Suprapubic skin (tissue), 4 donors: ENCODE measurements at regions not wholly inside any gene's neighbourhood (a gene's known extent, or its start where the extent isn't known, plus 50 kb on each side); places are given as distances from the start of the nearest gene placed in this dataset.
"Not testable (repeated sequence)": the region's sequence is repeated elsewhere in the genome, so short reads cannot be mapped to it uniquely, and the experiment has no call there.

Experiments used
- DNase-seq, 2 donors: peaks; one replicate each; pipeline ENCODE4 v3.0.0-alpha.2; 2019; ENCODE audit warnings: low spot score in 2 of 2
- H3K27ac ChIP-seq: fragments of 200-600 bp; sonication (generic); one replicate; pipeline ENCODE4 v1.5.1; 2019
- H3K27me3 ChIP-seq: fragments of 200-600 bp; sonication (generic); one replicate; pipeline ENCODE4 v1.5.1; 2019
- H3K36me3 ChIP-seq: fragments of 200-600 bp; sonication (generic); one replicate; pipeline ENCODE4 v1.5.1; 2019
- H3K4me1 ChIP-seq: fragments of 200-600 bp; sonication (generic); one replicate; pipeline ENCODE4 v1.5.1; 2019
- H3K4me3 ChIP-seq: fragments of 200-600 bp; sonication (generic); one replicate; pipeline ENCODE4 v1.5.1; 2019; ENCODE audit warnings: mild to moderate bottlenecking
- H3K9me3 ChIP-seq: fragments of 200-600 bp; sonication (generic); one replicate; pipeline ENCODE4 v1.5.1; 2019
- CTCF ChIP-seq, 2 donors: fragments of 200-600 bp in 1 of 2; fragments of 450-650 bp in 1 of 2; sonication (generic) in 1 of 2; IDR thresholded peaks; one replicate each; pipeline ENCODE4 v1.5.1; 2016 to 2019; ENCODE audit warnings: antibody characterized with exemption in 2 of 2, mild to moderate bottlenecking in 1 of 2, moderate library complexity in 1 of 2
- EP300 ChIP-seq: sonication (generic); formaldehyde crosslinking; IDR thresholded peaks from one replicate; pipeline ENCODE4 v1.6.1; 2017; ENCODE audit warnings: antibody characterized with exemption
- POLR2A ChIP-seq, 2 donors: fragments of 450-650 bp; IDR thresholded peaks; one replicate each; pipeline ENCODE4 v1.6.1; 2017; ENCODE audit warnings: antibody characterized with exemption in 2 of 2, mild to moderate bottlenecking in 2 of 2, moderate library complexity in 2 of 2
- POLR2AphosphoS5 ChIP-seq, 3 donors: sonication (generic); formaldehyde crosslinking; IDR thresholded peaks; one replicate each; pipeline ENCODE4 v1.6.1; 2017; ENCODE audit warnings: antibody characterized with exemption in 3 of 3
- WGBS: methylation state at CpG from one replicate; pipeline ENCODE4 v1.1.5; 2018; 5-methylcytosine and 5-hydroxymethylcytosine counted together

GRCh38 chr10:55550236-55550635, 749.2 kb upstream of the PCDH15 start:
- 45% methylated on average over 2 of the region's 2 CpGs for WGBS
- no peak overlapping the region for H3K4me3 ChIP-seq
- no peaks in the 10 kb centered on the region for H3K9me3 ChIP-seq

GRCh38 chr10:55537497-55537896, 736.5 kb upstream of the PCDH15 start:
- H3K27me3 ChIP-seq, H3K9me3 ChIP-seq, H3K27ac ChIP-seq, H3K4me1 ChIP-seq, DNase-seq, H3K36me3 ChIP-seq, H3K4me3 ChIP-seq: not testable (repeated sequence)
- 78% methylated on average over 7 of the region's 7 CpGs for WGBS

More at GRCh38 chr10:55550236-55550635, 749.2 kb upstream of the PCDH15 start:
- DNase-seq = no peak
- no peaks in the 10 kb centered on the region for H3K4me1 ChIP-seq
- no peaks in the 10 kb centered on the region for H3K36me3 ChIP-seq
- no peaks in the 10 kb centered on the region for H3K27me3 ChIP-seq
- no peak overlapping the region for H3K27ac ChIP-seq
- TF ChIP-seq POLR2AphosphoS5 (IDR thresholded peaks at IDR 0.05) = no peak
- TF ChIP-seq EP300 = no peak
- no peak for TF ChIP-seq POLR2A (IDR thresholded peaks at IDR 0.05)
- TF ChIP-seq CTCF (IDR thresholded peaks at IDR 0.05) = no peak

- Histone ChIP-seq H3K4me3 (no peak overlapping the region), H3K27me3 (no peaks in the 10 kb centered on the region), H3K27ac (no peak overlapping the region), H3K9me3 (no peaks in the 10 kb centered on the region), H3K4me1 (no peaks in the 10 kb centered on the region), H3K36me3 (no peaks in the 10 kb centered on the region)
- WGBS = 63% methylated on average over 7 of the region's 7 CpGs
- DNase-seq = no peak
- no peak for TF ChIP-seq EP300
- TF ChIP-seq POLR2AphosphoS5 (IDR thresholded peaks at IDR 0.05) = no peak
- TF ChIP-seq CTCF (IDR thresholded peaks at IDR 0.05) = no peak
- TF ChIP-seq POLR2A (IDR thresholded peaks at IDR 0.05) = no peak
These were observed 718.2 kb upstream of the PCDH15 start for GRCh38 chr10:55519264-55519663.

GRCh38 chr10:55518416-55518815, 717.4 kb upstream of the PCDH15 start:
- H3K36me3 ChIP-seq, H3K27ac ChIP-seq, H3K4me3 ChIP-seq, H3K4me1 ChIP-seq, H3K9me3 ChIP-seq, DNase-seq, H3K27me3 ChIP-seq: not testable (repeated sequence)
- WGBS = 0% methylated on average over 1 of the region's 1 CpG

GRCh38 chr10:55509168-55509567, 708.1 kb upstream of the PCDH15 start:
- no peaks in the 10 kb centered on the region for H3K36me3 ChIP-seq
- 85% methylated on average over 4 of the region's 4 CpGs for WGBS
- H3K9me3 ChIP-seq = no peaks in the 10 kb centered on the region
- no peaks in the 10 kb centered on the region for H3K27me3 ChIP-seq
- no peak overlapping the region for H3K27ac ChIP-seq
- no peak for DNase-seq
- no peak overlapping the region for H3K4me3 ChIP-seq
- no peaks in the 10 kb centered on the region for H3K4me1 ChIP-seq
- no peak for TF ChIP-seq EP300
- TF ChIP-seq POLR2A (IDR thresholded peaks at IDR 0.05) = no peak

- WGBS = 14% methylated on average over 1 of the region's 1 CpG
- TF ChIP-seq POLR2A (IDR thresholded peaks at IDR 0.05) (no peak), CTCF (IDR thresholded peaks at IDR 0.05) (peak in 1 of 2 donors; percentile 39)
- no peak for DNase-seq
- Histone ChIP-seq H3K9me3 (no peaks in the 10 kb centered on the region), H3K27ac (no peak overlapping the region), H3K27me3 (no peaks in the 10 kb centered on the region), H3K36me3 (no peaks in the 10 kb centered on the region), H3K4me3 (no peak overlapping the region), H3K4me1 (no peaks in the 10 kb centered on the region)
These were observed 700.0 kb upstream of the PCDH15 start for GRCh38 chr10:55500931-55501559.

GRCh38 chr10:55497893-55498499, 697.0 kb upstream of the PCDH15 start:
- TF ChIP-seq CTCF (IDR thresholded peaks at IDR 0.05) = no peak
- TF ChIP-seq POLR2AphosphoS5 (IDR thresholded peaks at IDR 0.05) = no peak
- no peak for TF ChIP-seq POLR2A (IDR thresholded peaks at IDR 0.05)
- no peak for TF ChIP-seq EP300
- Histone ChIP-seq H3K36me3 (no peaks in the 10 kb centered on the region), H3K27me3 (no peaks in the 10 kb centered on the region), H3K4me3 (no peak overlapping the region), H3K9me3 (no peaks in the 10 kb centered on the region), H3K4me1 (no peaks in the 10 kb centered on the region), H3K27ac (no peak overlapping the region)
- WGBS = 73% methylated on average over 4 of the region's 4 CpGs
- DNase-seq = no peak
